Fibroblast of lung (primary cell): ENCODE measurements at regions not wholly inside any gene's neighbourhood (a gene's known extent, or its start where the extent isn't known, plus 50 kb on each side); places are given as distances from the start of the nearest gene placed in this dataset.

Experiments used
- CTCF ChIP-seq, 2 donors: IDR thresholded peaks in 1 of 2; conservative IDR thresholded peaks in 1 of 2; 1 replicate in 1 of 2; 2 replicates in 1 of 2; pipeline ENCODE4 v1.5.1; 2011 to 2012; ENCODE audit warnings: low read length in 2 of 2, control low read depth in 1 of 2, inconsistent platforms in 1 of 2, low read depth in 1 of 2, mild to moderate bottlenecking in 1 of 2
- EZH2 ChIP-seq: IDR thresholded peaks from 2 replicates; pipeline ENCODE4 v1.5.1; 2012; ENCODE audit warnings: low read length, control low read depth, mild to moderate bottlenecking; ENCODE audit errors: missing control alignments

DNA sequence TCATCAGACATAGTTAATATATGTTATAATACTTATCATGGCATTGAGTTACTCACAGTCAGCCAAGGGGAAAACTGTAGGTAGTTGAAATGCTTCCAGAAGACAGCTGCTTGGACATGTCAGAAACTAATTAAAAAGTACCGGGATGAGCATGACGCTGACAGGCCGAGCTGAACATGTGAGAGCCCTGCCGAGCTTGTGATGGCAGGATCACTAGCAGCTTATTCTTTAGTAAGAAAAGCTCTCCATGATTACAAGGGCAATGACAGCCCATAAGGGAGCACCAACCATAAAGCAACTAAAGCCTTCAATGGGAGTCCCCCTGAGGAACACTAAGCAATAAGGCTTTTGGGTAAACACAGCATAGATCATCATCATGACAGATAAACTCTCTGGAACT, 435.6 kb downstream of the TLL1 start:
- TF ChIP-seq CTCF (conservative IDR thresholded peaks at IDR 0.05 in 1 of 2, IDR thresholded peaks at IDR 0.05 in 1 of 2; ENCODE audit: low read depth in 1 of 2, low read length in 2 of 2) (no peak), EZH2 (no peak)
